GM12865 (cell line): ENCODE measurements at regions not wholly inside any gene's neighbourhood (a gene's known extent, or its start where the extent isn't known, plus 50 kb on each side); places are given as distances from the start of the nearest gene placed in this dataset.
"Not testable (repeated sequence)": the region's sequence is repeated elsewhere in the genome, so short reads cannot be mapped to it uniquely, and the experiment has no call there.

Source experiments
- DNase-seq: peaks from one replicate; pipeline ENCODE4 v3.0.0; 2010; ENCODE audit warnings: low read depth
- H3K4me3 ChIP-seq: 2 replicates; pipeline ENCODE4 v1.5.1; 2011; ENCODE audit warnings: mild to moderate bottlenecking, low read depth, low read length, control low read depth
- TF ChIP-seq, protein P1 (sequence below): IDR thresholded peaks from 2 replicates; pipeline ENCODE4 v1.5.1; 2011; ENCODE audit warnings: low read length, control low read depth, low read depth, inconsistent platforms; ENCODE audit not compliant: insufficient read depth; ENCODE audit errors: missing control alignments

DNA sequence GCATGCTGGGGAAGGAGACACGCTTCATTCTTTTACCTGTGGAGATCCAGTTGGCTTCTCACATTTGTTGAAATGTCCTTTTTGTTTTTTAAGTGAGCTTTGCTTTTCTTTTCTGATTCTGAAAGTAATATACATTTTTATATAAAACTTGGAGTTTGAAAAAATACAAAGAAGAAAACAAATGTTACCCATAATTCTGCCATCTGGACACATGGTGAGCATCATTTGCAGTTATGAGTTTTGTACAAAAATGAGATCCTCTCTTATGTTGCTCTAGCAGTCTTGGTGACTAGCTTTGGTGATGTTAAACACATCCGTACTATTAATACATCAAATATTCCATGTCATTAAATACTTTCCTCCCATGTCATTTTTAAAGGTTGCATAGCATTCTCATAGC, 101.1 kb upstream of the OTOS start:
- TF ChIP-seq, protein P1, sequence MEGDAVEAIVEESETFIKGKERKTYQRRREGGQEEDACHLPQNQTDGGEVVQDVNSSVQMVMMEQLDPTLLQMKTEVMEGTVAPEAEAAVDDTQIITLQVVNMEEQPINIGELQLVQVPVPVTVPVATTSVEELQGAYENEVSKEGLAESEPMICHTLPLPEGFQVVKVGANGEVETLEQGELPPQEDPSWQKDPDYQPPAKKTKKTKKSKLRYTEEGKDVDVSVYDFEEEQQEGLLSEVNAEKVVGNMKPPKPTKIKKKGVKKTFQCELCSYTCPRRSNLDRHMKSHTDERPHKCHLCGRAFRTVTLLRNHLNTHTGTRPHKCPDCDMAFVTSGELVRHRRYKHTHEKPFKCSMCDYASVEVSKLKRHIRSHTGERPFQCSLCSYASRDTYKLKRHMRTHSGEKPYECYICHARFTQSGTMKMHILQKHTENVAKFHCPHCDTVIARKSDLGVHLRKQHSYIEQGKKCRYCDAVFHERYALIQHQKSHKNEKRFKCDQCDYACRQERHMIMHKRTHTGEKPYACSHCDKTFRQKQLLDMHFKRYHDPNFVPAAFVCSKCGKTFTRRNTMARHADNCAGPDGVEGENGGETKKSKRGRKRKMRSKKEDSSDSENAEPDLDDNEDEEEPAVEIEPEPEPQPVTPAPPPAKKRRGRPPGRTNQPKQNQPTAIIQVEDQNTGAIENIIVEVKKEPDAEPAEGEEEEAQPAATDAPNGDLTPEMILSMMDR = no peak
- no peak for DNase-seq
- no peak overlapping the region for H3K4me3 ChIP-seq

DNA sequence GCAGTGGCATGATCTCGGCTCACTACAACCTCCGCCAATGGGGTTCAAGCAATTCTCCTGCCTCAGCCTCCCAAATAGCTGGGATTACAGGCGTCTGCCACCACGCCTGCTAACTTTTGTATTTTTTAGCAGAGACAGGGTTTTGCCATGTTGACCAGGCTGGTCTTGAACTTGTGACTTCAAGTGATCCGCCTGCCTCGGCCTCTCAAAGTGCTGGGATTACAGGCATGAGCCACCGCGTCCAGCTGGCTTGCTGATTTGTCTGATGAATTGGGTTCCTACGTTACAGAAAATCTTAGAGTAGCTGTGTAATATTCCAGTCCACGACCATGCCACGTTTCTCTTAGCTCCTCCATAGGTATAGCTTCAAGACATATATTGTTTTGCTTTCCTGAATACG, 102.6 kb upstream of the OTOS start:
- H3K4me3 ChIP-seq, DNase-seq: not testable (repeated sequence)

DNA sequence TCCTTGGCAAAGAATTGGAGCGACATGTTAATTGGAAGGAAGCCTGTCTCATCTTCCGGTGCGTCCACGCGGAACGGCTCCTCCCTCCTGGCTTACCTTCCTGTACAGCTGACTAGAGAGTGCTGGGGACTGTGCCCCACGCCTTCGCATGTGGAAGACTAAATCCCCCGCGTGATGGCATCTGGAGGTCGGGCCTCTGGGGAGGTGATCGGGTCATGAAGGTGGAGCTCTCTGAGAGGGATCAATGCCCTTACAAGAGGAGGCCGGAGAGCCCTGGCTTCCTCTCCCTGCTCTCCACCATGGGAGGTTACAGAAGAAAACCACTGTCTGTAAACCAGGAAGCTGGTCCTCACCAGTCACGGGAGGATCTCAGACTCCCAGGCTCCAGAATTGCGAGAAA, 104.1 kb upstream of the OTOS start:
- TF ChIP-seq, protein P1 = no peak
- H3K4me3 ChIP-seq = no peak overlapping the region
- no peak for DNase-seq

DNA sequence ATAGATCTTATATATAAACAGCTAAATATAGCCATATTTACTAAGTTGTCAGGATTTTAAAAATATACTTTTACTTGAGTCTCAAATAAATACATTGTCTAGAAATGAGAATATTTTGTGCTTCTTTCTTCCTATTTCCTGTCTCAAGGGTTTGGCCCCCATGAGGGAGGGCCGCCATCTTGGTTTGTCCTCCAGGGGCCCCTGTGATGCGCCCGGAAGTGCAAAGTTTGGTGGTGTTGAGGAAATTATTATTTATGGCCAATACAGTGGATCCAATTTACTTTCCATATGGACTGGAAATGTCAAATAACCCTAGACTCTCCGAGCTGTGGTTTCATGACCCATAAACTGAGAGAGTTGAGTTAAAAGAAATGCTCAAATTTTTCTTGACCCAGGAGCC, 104.7 kb upstream of the OTOS start:
- TF ChIP-seq, protein P1 = no peak
- no peak for DNase-seq

DNA sequence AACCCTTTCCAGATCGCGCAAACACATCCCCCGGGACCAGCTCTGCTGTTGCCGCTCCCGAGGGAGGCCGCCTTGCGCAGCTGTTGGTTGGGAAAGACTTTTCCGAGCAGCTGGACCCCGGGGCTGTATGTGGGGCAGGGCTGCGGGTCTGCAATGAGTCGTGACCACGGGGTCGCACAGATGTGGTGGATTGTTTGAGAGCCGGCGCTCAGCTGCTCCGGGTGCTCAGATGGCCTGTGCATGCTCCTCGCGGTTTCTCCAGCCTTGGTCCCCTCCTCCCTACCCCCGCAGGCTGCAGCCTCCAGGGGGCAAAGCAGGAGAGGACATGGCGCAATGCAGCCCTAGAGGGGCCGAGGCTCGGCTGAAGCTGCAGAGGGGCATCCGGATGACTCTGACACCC, 105.2 kb upstream of the OTOS start:
- H3K4me3 ChIP-seq = no peak overlapping the region
- TF ChIP-seq, protein P1 = no peak
- DNase-seq = no peak

More for the DNA sequence above, 104.7 kb upstream of the OTOS start:
- no peak overlapping the region for H3K4me3 ChIP-seq

DNA sequence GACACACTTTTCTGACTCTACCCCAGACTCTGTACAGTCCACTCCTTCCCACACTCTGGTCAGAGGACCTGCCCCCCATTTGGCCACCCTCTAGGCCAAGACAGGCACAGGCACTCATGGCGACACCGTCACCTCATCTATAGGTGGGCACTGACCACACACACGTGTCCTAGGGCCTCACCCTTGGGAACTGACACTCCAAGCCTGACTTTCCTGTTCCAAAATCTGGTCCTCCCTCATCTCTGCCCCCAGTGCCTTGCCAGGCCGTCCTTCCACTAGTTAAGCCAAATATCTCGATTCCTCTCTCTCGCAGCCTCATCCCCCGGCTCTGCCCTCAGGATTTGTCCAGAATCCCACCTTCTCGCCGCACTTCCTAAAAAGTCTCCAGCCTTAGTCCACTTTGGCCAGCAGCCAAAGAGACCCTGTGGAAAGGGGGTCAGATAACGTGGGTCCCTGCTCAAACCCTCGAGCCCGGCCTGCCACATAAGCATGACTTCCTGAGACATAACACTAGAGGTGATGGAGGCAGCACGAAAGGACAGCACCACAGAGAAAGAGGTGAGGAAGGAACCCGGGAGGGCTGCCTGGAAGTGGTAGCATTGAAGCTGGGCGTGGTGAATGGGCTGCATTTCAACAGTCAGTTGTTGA, 105.8 kb upstream of the OTOS start:
- TF ChIP-seq, protein P1 = no peak
- DNase-seq = no peak
- no peak overlapping the region for H3K4me3 ChIP-seq

DNA sequence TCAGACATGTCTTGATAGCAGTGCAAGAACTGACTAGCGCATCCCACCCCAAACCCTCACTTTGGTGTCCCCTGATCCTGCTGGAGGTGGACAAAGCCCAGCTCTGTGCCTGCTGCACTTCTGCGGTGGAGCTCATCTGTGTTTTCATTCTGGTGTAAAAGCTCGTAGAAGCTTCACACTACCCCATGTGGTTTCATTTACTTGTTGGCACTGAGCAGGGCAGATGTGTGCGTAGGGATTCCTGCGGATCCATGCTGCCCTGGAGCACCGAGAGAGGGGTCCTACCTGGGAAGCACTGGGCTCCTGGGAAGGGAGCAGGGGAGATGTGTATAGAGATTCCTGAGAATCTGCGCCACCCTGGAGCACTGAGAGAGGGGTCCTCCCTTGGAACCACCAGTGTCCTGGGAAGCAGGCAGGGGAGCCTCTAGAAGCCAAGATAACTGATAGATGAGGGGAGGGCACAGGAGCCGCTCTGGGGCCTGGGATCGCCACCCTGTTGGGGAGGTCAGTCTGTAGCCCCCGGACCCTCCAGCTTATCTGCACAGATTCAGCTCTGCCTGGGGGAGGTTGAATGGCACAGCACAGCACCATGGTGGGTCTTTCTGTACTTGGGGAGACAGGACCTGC, 106.9 kb upstream of the OTOS start:
- no peak for DNase-seq
- TF ChIP-seq, protein P1 = no peak
- no peak overlapping the region for H3K4me3 ChIP-seq
